22Rv1 (cell line): ENCODE measurements at regions not wholly inside any gene's neighbourhood (a gene's known extent, or its start where the extent isn't known, plus 50 kb on each side); places are given as distances from the start of the nearest gene placed in this dataset.

Experiments
- CTCF ChIP-seq: fragments of 450-650 bp; IDR thresholded peaks from 2 replicates; pipeline ENCODE4 v1.5.1; 2017; ENCODE audit warnings: mild to moderate bottlenecking
- ZFX ChIP-seq: fragments of 450-650 bp; IDR thresholded peaks from 2 replicates; pipeline ENCODE4 v1.6.1; 2017; ENCODE audit warnings: antibody characterized with exemption, borderline replicate concordance

DNA sequence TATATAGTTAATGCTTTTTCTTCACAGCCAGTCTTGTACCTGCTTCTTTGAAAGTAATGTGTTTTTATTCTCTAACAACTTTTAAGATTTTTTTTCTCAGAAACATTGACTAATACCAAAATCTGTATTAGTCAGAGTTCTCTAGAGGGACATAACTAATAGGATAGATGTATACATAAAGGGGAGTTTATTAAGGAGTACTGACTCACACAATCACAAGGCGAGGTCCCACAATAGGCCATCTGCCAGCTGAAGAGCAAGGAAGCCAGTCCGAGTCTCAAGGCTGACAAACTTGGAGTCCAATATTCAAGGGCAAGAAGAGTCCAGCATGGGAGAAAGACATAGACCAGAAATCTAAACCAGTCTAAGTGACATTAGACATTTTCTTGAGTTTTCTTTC, 140.0 kb downstream of the RAB38 start:
- TF ChIP-seq CTCF (no peak), ZFX (no peak)
